Upper lobe of right lung (tissue), 1 donor: ENCODE measurements at regions not wholly inside any gene's neighbourhood (a gene's known extent, or its start where the extent isn't known, plus 50 kb on each side); places are given as distances from the start of the nearest gene placed in this dataset.

Experiments used
- ATAC-seq: fragments of 200-7000 bp; cut with Tn5 transposase; one replicate; pipeline ENCODE4 v1.9.1; 2020; ENCODE audit warnings: mild to moderate bottlenecking, moderate library complexity
- DNase-seq: peaks from one replicate; pipeline ENCODE4 v3.0.0-alpha.2; 2020
- H3K27ac ChIP-seq: fragments of 200-600 bp; one replicate; pipeline ENCODE4 v1.8.0; 2022
- H3K27me3 ChIP-seq: fragments of 200-600 bp; one replicate; pipeline ENCODE4 v1.8.0; 2022; ENCODE audit warnings: mild to moderate bottlenecking
- H3K36me3 ChIP-seq: fragments of 200-600 bp; one replicate; pipeline ENCODE4 v1.8.0; 2022
- H3K4me1 ChIP-seq: fragments of 200-600 bp; one replicate; pipeline ENCODE4 v1.8.0; 2022
- H3K4me3 ChIP-seq: fragments of 200-600 bp; one replicate; pipeline ENCODE4 v1.8.0; 2022; ENCODE audit warnings: mild to moderate bottlenecking
- H3K9me3 ChIP-seq: fragments of 200-600 bp; one replicate; pipeline ENCODE4 v1.8.0; 2022
- CTCF ChIP-seq: fragments of 200-600 bp; IDR thresholded peaks from one replicate; pipeline ENCODE4 v1.8.0; 2022; ENCODE audit warnings: antibody characterized with exemption
- intact Hi-C: fragments of 100-400 bp; cut with DNase I; formaldehyde crosslinking; loops from one replicate; pipeline ENCODE4 v1.11.0; 2022
- donor health status: DM: no; HTN: yes; CAD: no; lungs with severe emphysema.

GRCh38 chr3:72342450-72342849 lies 505.8 kb downstream of the SHQ1 start:
- intact Hi-C loops, result no loop called here
- no peak for DNase-seq
- TF ChIP-seq CTCF, result no peak
- Histone ChIP-seq H3K27me3 (no peaks in the 10 kb centered on the region), H3K9me3 (no peaks in the 10 kb centered on the region), H3K27ac (no peak overlapping the region), H3K36me3 (no peaks in the 10 kb centered on the region), H3K4me1 (peaks cover 8% of the 10 kb centered on the region), H3K4me3 (no peak overlapping the region)
- ATAC-seq, result no peak

- no peak overlapping the region for H3K4me3 ChIP-seq
- no peaks in the 10 kb centered on the region for H3K27me3 ChIP-seq
- no peaks in the 10 kb centered on the region for H3K36me3 ChIP-seq
- TF ChIP-seq CTCF, result no peak
- H3K9me3 ChIP-seq, result no peaks in the 10 kb centered on the region
- intact Hi-C loops, result no loop called here
- H3K4me1 ChIP-seq, result peaks cover 6% of the 10 kb centered on the region
- ATAC-seq (no peak), DNase-seq (no peak)
- no peak overlapping the region for H3K27ac ChIP-seq
These were observed 506.3 kb downstream of the SHQ1 start for GRCh38 chr3:72341920-72342319.

GRCh38 chr3:72341380-72341770 lies 506.9 kb downstream of the SHQ1 start:
- no peaks in the 10 kb centered on the region for H3K27me3 ChIP-seq
- no peak overlapping the region for H3K4me3 ChIP-seq
- no peaks in the 10 kb centered on the region for H3K36me3 ChIP-seq
- no peak overlapping the region for H3K27ac ChIP-seq
- intact Hi-C loops, result no loop called here
- no peaks in the 10 kb centered on the region for H3K9me3 ChIP-seq
- TF ChIP-seq CTCF, result no peak
- DNase-seq (no peak), ATAC-seq (no peak)
- peaks cover 7% of the 10 kb centered on the region for H3K4me1 ChIP-seq

- no peak for TF ChIP-seq CTCF
- H3K4me3 ChIP-seq, result no peak overlapping the region
- H3K36me3 ChIP-seq, result no peaks in the 10 kb centered on the region
- DNase-seq (no peak), ATAC-seq (no peak)
- no peaks in the 10 kb centered on the region for H3K9me3 ChIP-seq
- intact Hi-C loops, result no loop called here
- no peak overlapping the region for H3K27ac ChIP-seq
- no peaks in the 10 kb centered on the region for H3K27me3 ChIP-seq
- H3K4me1 ChIP-seq, result peaks cover 9% of the 10 kb centered on the region
These were observed 507.5 kb downstream of the SHQ1 start for GRCh38 chr3:72340476-72341379.

- no peaks in the 10 kb centered on the region for H3K36me3 ChIP-seq
- no peak for TF ChIP-seq CTCF
- DNase-seq (no peak), ATAC-seq (no peak)
- no peaks in the 10 kb centered on the region for H3K27me3 ChIP-seq
- no peak overlapping the region for H3K4me3 ChIP-seq
- H3K9me3 ChIP-seq, result no peaks in the 10 kb centered on the region
- peaks cover 9% of the 10 kb centered on the region for H3K4me1 ChIP-seq
- intact Hi-C loops, result no loop called here
- no peak overlapping the region for H3K27ac ChIP-seq
These were observed 508.2 kb downstream of the SHQ1 start for GRCh38 chr3:72340056-72340455.

- Histone ChIP-seq H3K27me3 (no peaks in the 10 kb centered on the region), H3K4me1 (peaks cover 9% of the 10 kb centered on the region), H3K36me3 (no peaks in the 10 kb centered on the region), H3K4me3 (no peak overlapping the region), H3K9me3 (no peaks in the 10 kb centered on the region), H3K27ac (no peak overlapping the region)
- intact Hi-C loops, result no loop called here
- no peak for TF ChIP-seq CTCF
- ATAC-seq (no peak), DNase-seq (no peak)
These were observed 508.6 kb downstream of the SHQ1 start for GRCh38 chr3:72339670-72340030.
